ENCODE measurements at regions not wholly inside any gene's neighbourhood (a gene's known extent, or its start where the extent isn't known, plus 50 kb on each side); places are given as distances from the start of the nearest gene placed in this dataset.

GRCh38 chr3:76463501-76463900 lies 576.4 kb upstream of the ROBO2 start:
- Histone ChIP-seq H3K27ac (no peak overlapping the region), H3K9ac (ENCODE audit: low read depth in 2 of 2, low read length in 2 of 2) (no peak overlapping the region), H3K4me1 (no peaks in the 10 kb centered on the region), H3K27me3 (no peaks in the 10 kb centered on the region), H3K36me3 (no peaks in the 10 kb centered on the region), H3K9me3 (no peaks in the 10 kb centered on the region), H3K4me3 (no peak overlapping the region)
- DNase-seq: no peak
- intact Hi-C loops (cut with DNase I): no loop called here
- no peak for TF ChIP-seq CTCF (IDR thresholded peaks at IDR 0.05)

GRCh38 chr3:76470285-76470684 lies 569.6 kb upstream of the ROBO2 start:
- Histone ChIP-seq H3K27me3 (no peaks in the 10 kb centered on the region), H3K9me3 (no peaks in the 10 kb centered on the region), H3K9ac (ENCODE audit: low read depth in 2 of 2, low read length in 2 of 2) (no peak overlapping the region), H3K27ac (no peak overlapping the region), H3K36me3 (no peaks in the 10 kb centered on the region), H3K4me1 (no peaks in the 10 kb centered on the region), H3K4me3 (no peak overlapping the region)
- no peak for TF ChIP-seq CTCF (IDR thresholded peaks at IDR 0.05)
- DNase-seq: no peak
- intact Hi-C loops (cut with DNase I): no loop called here

- H3K27ac ChIP-seq: no peak overlapping the region
- DNase-seq: no peak
- intact Hi-C loops (cut with DNase I): no loop called here
- H3K9me3 ChIP-seq: no peaks in the 10 kb centered on the region
- H3K4me1 ChIP-seq: no peaks in the 10 kb centered on the region
- H3K27me3 ChIP-seq: no peaks in the 10 kb centered on the region
- no peak overlapping the region for H3K4me3 ChIP-seq
- H3K9ac ChIP-seq (ENCODE audit: low read depth in 2 of 2, low read length in 2 of 2): no peak overlapping the region
- no peak for TF ChIP-seq CTCF (IDR thresholded peaks at IDR 0.05)
- H3K36me3 ChIP-seq: no peaks in the 10 kb centered on the region
Observed at GRCh38 chr3:76474632-76475031, 565.3 kb upstream of the ROBO2 start.

- no peak for TF ChIP-seq CTCF (IDR thresholded peaks at IDR 0.05)
- no peaks in the 10 kb centered on the region for H3K27me3 ChIP-seq
- intact Hi-C loops (cut with DNase I): no loop called here
Observed at GRCh38 chr3:76479161-76479650, 560.7 kb upstream of the ROBO2 start.

GRCh38 chr3:76482510-76482909 lies 557.4 kb upstream of the ROBO2 start:
- Histone ChIP-seq H3K9me3 (no peaks in the 10 kb centered on the region), H3K9ac (ENCODE audit: low read depth in 2 of 2, low read length in 2 of 2) (no peak overlapping the region), H3K27me3 (no peaks in the 10 kb centered on the region), H3K36me3 (no peaks in the 10 kb centered on the region), H3K27ac (no peak overlapping the region), H3K4me3 (no peak overlapping the region), H3K4me1 (no peaks in the 10 kb centered on the region)
- no peak for TF ChIP-seq CTCF (IDR thresholded peaks at IDR 0.05)
- no peak for DNase-seq
- intact Hi-C loops (cut with DNase I): no loop called here

More at GRCh38 chr3:76479161-76479650, 560.7 kb upstream of the ROBO2 start:
- H3K9ac ChIP-seq (ENCODE audit: low read depth in 2 of 2, low read length in 2 of 2): no peak overlapping the region
- no peak overlapping the region for H3K27ac ChIP-seq
- H3K4me1 ChIP-seq: no peaks in the 10 kb centered on the region
- DNase-seq: no peak
- H3K4me3 ChIP-seq: no peak overlapping the region
- H3K9me3 ChIP-seq: no peaks in the 10 kb centered on the region
- H3K36me3 ChIP-seq: no peaks in the 10 kb centered on the region

- Histone ChIP-seq H3K9ac (ENCODE audit: low read depth in 2 of 2, low read length in 2 of 2) (no peak overlapping the region), H3K4me1 (no peaks in the 10 kb centered on the region), H3K9me3 (no peaks in the 10 kb centered on the region), H3K27me3 (no peaks in the 10 kb centered on the region), H3K4me3 (no peak overlapping the region), H3K36me3 (no peaks in the 10 kb centered on the region), H3K27ac (no peak overlapping the region)
- no peak for DNase-seq
- TF ChIP-seq CTCF (IDR thresholded peaks at IDR 0.05): no peak
- intact Hi-C loops (cut with DNase I): no loop called here
Observed at GRCh38 chr3:76487446-76487845, 552.5 kb upstream of the ROBO2 start.

Data from colonic mucosa (tissue), 4 donors.